PC-9 (cell line): ENCODE measurements at regions not wholly inside any gene's neighbourhood (a gene's known extent, or its start where the extent isn't known, plus 50 kb on each side); places are given as distances from the start of the nearest gene placed in this dataset.

Source experiments
- BruUV-seq: library from RNA; stranded (reverse); fragments of 400-500 nt; replicated peaks from 2 replicates; lab custom pipeline; 2021; lab: Mats Ljungman, UMichigan
- CTCF ChIA-PET: fragments of 300-600 bp; sonication (Branson Sonifier 250); formaldehyde crosslinking; loops from one replicate; lab custom pipeline; 2022; ENCODE audit warnings: antibody characterized with exemption; lab: Charles Lee
- POLR2A ChIA-PET: fragments of 300-600 bp; sonication (Branson Sonifier 250); formaldehyde crosslinking; loops from one replicate; lab custom pipeline; 2022; ENCODE audit warnings: antibody characterized with exemption; ENCODE audit not compliant: unreplicated experiment; lab: Charles Lee
- DNase-seq, 2 experiments: peaks; one replicate each; pipeline versions ENCODE4 v3.0.0 to v3.0.0-alpha.2; 2015 to 2022; ENCODE audit warnings: mixed read lengths in 1 of 2
- H2AFZ ChIP-seq: fragments of 200-600 bp; sonication (generic); 2 replicates; pipeline ENCODE4 v1.8.1; 2017; ENCODE audit warnings: antibody characterized with exemption
- H3F3A ChIP-seq: fragments of 200-600 bp; sonication (generic); 2 replicates; pipeline ENCODE4 v1.8.1; 2017; ENCODE audit warnings: antibody characterized with exemption, mild to moderate bottlenecking, low read depth; ENCODE audit not compliant: insufficient read depth
- H3K27ac ChIP-seq: fragments of 200-600 bp; sonication (generic); 2 replicates; pipeline ENCODE4 v1.6.1; 2016; ENCODE audit warnings: mixed run types
- H3K27me3 ChIP-seq: fragments of 200-600 bp; sonication (generic); 2 replicates; pipeline ENCODE4 v1.6.1; 2016; ENCODE audit warnings: low read depth, mixed run types; ENCODE audit not compliant: insufficient read depth
- H3K36me3 ChIP-seq: fragments of 200-600 bp; sonication (generic); 2 replicates; pipeline ENCODE4 v1.6.1; 2016; ENCODE audit warnings: low read depth, mixed run types
- H3K4me1 ChIP-seq: fragments of 200-600 bp; sonication (generic); replicated peaks from 2 replicates; pipeline ENCODE4 v1.6.1; 2016; ENCODE audit warnings: mixed run types; ENCODE audit not compliant: insufficient read depth
- H3K4me2 ChIP-seq: fragments of 200-600 bp; sonication (generic); 2 replicates; pipeline ENCODE4 v1.6.1; 2017; ENCODE audit warnings: mixed run types
- H3K4me3 ChIP-seq: fragments of 200-600 bp; sonication (generic); 2 replicates; pipeline ENCODE4 v1.6.1; 2016; ENCODE audit warnings: mixed run types
- H3K79me2 ChIP-seq: fragments of 200-600 bp; sonication (generic); 2 replicates; pipeline ENCODE4 v1.6.1; 2017; ENCODE audit warnings: low read depth, mixed run types
- H3K9me2 ChIP-seq: fragments of 200-600 bp; sonication (generic); 2 replicates; pipeline ENCODE4 v1.8.1; 2017; ENCODE audit warnings: mild to moderate bottlenecking; ENCODE audit not compliant: insufficient read depth
- H3K9me3 ChIP-seq: fragments of 200-600 bp; sonication (generic); 2 replicates; pipeline ENCODE4 v1.8.1; 2016; ENCODE audit warnings: low read depth; ENCODE audit not compliant: insufficient read depth
- H4K20me1 ChIP-seq: fragments of 200-600 bp; sonication (generic); 2 replicates; pipeline ENCODE4 v1.8.1; 2017; ENCODE audit not compliant: insufficient read depth
- EZH2 ChIP-seq: fragments of 200-600 bp; sonication (generic); IDR thresholded peaks from 2 replicates; pipeline ENCODE4 v1.8.0; 2017; ENCODE audit warnings: antibody characterized with exemption, low read depth
- intact Hi-C: fragments of 100-400 bp; cut with micrococcal nuclease; formaldehyde crosslinking; loops from one replicate; pipeline ENCODE4 v1.10.0; 2022; ENCODE audit not compliant: unreplicated experiment
- TF ChIP-seq, protein P1 (sequence below): fragments of 200-600 bp; sonication (generic); conservative IDR thresholded peaks from 2 replicates; pipeline ENCODE4 v1.6.1; 2017; ENCODE audit warnings: mixed run types, antibody characterized with exemption, mild to moderate bottlenecking, moderate library complexity

DNA sequence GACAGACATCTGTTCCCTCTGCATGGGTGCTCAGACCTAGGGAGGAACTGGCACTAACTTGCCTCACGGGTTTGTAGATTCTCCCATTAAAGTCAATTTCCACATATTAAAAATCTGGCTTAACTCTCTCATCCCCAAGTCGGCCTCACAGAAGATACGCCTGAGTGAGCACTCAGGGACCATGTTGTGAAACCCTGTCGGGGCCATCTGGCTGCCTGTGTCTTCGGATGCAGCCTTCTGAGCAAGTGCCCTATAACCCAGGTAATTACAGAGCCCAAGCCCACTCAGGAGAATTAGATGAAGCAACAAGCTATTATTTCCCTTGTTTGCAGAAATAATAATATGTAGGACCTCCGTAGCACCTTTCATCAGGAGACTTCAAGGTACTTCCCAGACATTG, 219.3 kb upstream of the GLI3 start:
- TF ChIP-seq, protein P1, sequence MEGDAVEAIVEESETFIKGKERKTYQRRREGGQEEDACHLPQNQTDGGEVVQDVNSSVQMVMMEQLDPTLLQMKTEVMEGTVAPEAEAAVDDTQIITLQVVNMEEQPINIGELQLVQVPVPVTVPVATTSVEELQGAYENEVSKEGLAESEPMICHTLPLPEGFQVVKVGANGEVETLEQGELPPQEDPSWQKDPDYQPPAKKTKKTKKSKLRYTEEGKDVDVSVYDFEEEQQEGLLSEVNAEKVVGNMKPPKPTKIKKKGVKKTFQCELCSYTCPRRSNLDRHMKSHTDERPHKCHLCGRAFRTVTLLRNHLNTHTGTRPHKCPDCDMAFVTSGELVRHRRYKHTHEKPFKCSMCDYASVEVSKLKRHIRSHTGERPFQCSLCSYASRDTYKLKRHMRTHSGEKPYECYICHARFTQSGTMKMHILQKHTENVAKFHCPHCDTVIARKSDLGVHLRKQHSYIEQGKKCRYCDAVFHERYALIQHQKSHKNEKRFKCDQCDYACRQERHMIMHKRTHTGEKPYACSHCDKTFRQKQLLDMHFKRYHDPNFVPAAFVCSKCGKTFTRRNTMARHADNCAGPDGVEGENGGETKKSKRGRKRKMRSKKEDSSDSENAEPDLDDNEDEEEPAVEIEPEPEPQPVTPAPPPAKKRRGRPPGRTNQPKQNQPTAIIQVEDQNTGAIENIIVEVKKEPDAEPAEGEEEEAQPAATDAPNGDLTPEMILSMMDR = no peak
- TF ChIP-seq EZH2 = no peak
- Histone ChIP-seq H3K4me2 (no peak overlapping the region), H3K36me3 (no peaks in the 10 kb centered on the region), H3F3A (no peaks in the 10 kb centered on the region), H3K9me2 (no peaks in the 10 kb centered on the region), H3K9me3 (no peaks in the 10 kb centered on the region), H4K20me1 (no peaks in the 10 kb centered on the region), H3K79me2 (no peaks in the 10 kb centered on the region), H3K27me3 (peaks cover 48% of the 10 kb centered on the region), H3K4me3 (no peak overlapping the region), H2AFZ (no peak overlapping the region), H3K27ac (no peak overlapping the region), H3K4me1 (no peaks in the 10 kb centered on the region)
- intact Hi-C loops = no loop called here
- no peak for DNase-seq
- CTCF ChIA-PET = no interaction called here
- BruUV-seq = no TSS peak
- POLR2A ChIA-PET = no interaction called here

DNA sequence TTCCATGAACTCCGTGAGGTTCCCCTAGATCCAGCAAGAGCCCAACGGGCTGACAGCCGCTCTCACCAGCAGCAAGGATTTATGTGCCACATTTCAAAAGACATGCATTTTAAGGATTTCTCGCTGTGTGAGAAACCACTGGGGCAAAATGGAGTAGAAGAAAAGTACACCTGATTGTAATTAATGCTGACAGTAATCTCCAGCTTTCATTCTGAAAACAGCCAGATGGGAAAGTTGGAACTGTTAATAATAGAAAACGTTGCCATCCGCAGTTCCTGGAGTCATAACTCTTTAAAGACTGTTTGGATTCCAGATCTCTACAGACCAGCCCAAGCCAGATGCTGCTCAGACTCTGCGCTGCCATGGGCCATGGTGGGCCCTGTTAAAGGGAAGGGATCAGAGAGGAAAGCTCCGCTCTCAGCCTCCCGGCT, 216.9 kb upstream of the GLI3 start:
- Histone ChIP-seq H3K4me2 (no peak overlapping the region), H3K9me2 (no peaks in the 10 kb centered on the region), H3K27me3 (peaks cover 43% of the 10 kb centered on the region), H4K20me1 (no peaks in the 10 kb centered on the region), H3K9me3 (no peaks in the 10 kb centered on the region), H2AFZ (no peak overlapping the region), H3F3A (no peaks in the 10 kb centered on the region), H3K79me2 (no peaks in the 10 kb centered on the region), H3K27ac (no peak overlapping the region), H3K4me3 (no peak overlapping the region), H3K4me1 (no peaks in the 10 kb centered on the region), H3K36me3 (no peaks in the 10 kb centered on the region)
- no TSS peak for BruUV-seq
- ChIA-PET CTCF (no interaction called here), POLR2A (no interaction called here)
- intact Hi-C loops = no loop called here
- DNase-seq = no peak
- TF ChIP-seq, protein P1 = no peak
- no peak for TF ChIP-seq EZH2

DNA sequence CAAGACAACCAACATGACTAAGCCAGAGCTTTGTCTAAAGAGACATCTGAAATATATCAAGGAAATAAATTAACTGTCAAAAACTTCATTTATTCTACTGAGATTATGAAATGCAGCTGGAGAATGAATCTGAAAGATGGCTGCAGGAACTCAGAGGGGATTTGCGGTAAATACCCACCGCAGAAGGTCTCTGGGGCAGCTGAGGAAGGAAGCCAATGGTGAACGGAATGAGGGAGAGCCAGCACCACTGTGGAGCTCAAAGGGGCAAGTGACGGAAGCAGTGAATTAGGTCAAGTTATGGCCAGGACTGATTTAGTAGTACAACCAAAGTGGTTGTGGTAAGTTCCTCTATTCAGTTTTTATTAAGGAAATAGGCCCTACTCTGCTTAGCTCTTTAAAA, 215.3 kb upstream of the GLI3 start:
- POLR2A ChIA-PET = no interaction called here
- no peak for DNase-seq
- no peak overlapping the region for H3K4me2 ChIP-seq
- no peaks in the 10 kb centered on the region for H3K79me2 ChIP-seq
- no peaks in the 10 kb centered on the region for H3K4me1 ChIP-seq
- H3K4me3 ChIP-seq = no peak overlapping the region
- no peak overlapping the region for H2AFZ ChIP-seq
- CTCF ChIA-PET = no interaction called here
- peaks cover 39% of the 10 kb centered on the region for H3K27me3 ChIP-seq
- no peaks in the 10 kb centered on the region for H4K20me1 ChIP-seq
- intact Hi-C loops = no loop called here
- no peaks in the 10 kb centered on the region for H3F3A ChIP-seq
- no peaks in the 10 kb centered on the region for H3K9me3 ChIP-seq
- BruUV-seq = no TSS peak
- TF ChIP-seq EZH2 = no peak
- TF ChIP-seq, protein P1 = no peak
- no peak overlapping the region for H3K27ac ChIP-seq
- H3K36me3 ChIP-seq = no peaks in the 10 kb centered on the region
- no peaks in the 10 kb centered on the region for H3K9me2 ChIP-seq
